ENCODE measurements at regions not wholly inside any gene's neighbourhood (a gene's known extent, or its start where the extent isn't known, plus 50 kb on each side); places are given as distances from the start of the nearest gene placed in this dataset.

DNA sequence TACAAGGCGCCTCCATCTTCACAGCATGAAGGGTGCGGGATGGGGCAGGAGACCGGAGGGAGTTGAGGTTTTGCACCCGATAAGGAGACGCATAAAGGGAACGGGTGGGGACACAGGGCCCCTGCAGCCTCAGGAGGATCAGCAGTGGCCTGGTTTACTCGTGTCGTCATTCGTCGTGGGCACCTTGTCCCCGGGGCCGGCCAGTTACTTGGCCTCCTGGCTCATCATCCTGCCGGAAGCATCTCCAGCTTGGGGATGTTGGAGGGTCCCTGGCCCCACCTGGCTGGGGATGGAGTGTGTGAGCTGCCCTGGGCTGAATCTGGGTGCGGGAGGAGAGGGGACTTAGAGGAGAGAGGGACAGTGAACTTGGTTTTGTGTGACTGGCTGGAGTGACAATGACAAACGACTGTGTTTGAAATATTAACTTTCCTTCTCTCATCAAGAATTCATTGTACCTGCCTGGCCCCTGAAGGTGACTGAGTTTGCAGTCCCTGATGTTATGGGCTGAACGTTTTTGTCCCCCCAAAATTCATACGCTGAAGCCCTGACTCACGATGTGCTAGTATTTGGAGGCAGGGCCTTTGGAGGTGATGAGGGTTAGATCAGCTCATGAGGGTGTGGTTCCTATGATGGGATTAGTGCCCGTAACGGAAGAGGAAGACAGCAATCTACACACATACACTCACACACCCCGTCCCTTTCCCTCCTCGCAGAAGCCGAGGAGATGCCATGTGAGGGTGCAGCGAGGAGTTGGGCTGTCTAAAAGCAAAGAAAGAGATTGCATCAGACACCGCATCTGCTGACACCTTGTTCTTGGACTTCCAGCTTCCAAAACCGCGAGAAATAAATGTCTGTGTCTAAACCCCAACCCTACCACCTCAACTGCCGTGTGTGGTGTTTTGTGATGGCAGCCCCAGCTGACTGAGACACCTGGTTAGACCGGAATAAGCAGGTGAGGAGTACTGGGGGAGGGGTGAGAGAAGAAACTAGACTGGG, 65.0 kb upstream of the MAP3K4 start:
- WGBS, 2 experiments (ENCODE audit: extremely low coverage in 2 of 2, insufficient read length in 1 of 2) = 93% methylated on average over 3 of the region's 29 CpGs; no CpG with 5 or more reads in 1 of the 2 experiments
- Histone ChIP-seq H3K4me3 (ENCODE audit: insufficient read depth, low read depth, low read length) (no peak overlapping the region), H2BK20ac (ENCODE audit: low read depth, low read length) (no peak overlapping the region), H3K9me1 (ENCODE audit: insufficient read depth, low read length) (no peaks in the 10 kb centered on the region), H2BK120ac (ENCODE audit: low read depth, low read length) (no peak overlapping the region), H4K8ac (ENCODE audit: low read depth in 2 of 2, low read length in 2 of 2) (no peak overlapping the region), H3K4me2 (ENCODE audit: low read depth, low read length) (no peak overlapping the region), H3K27ac (ENCODE audit: insufficient read depth, low read length) (no peak overlapping the region), H2AFZ (replicated peaks; ENCODE audit: low read length, poor library complexity) (no peak overlapping the region), H3K4me1 (ENCODE audit: control insufficient read depth, insufficient read depth, low read length) (no peaks in the 10 kb centered on the region), H3K14ac (replicated peaks; ENCODE audit: low read depth, low read length) (no peak overlapping the region), H3K4ac (ENCODE audit: low read depth, low read length) (no peak overlapping the region), H3K9ac (ENCODE audit: low read depth, low read length) (no peak overlapping the region), H3K9me3 (ENCODE audit: control insufficient read depth, insufficient read depth, low read length) (no peaks in the 10 kb centered on the region), H3K36me3 (ENCODE audit: control insufficient read depth, insufficient read depth, low read length) (no peaks in the 10 kb centered on the region), H3K18ac (ENCODE audit: low read depth, low read length) (no peak overlapping the region), H3K56ac (ENCODE audit: extremely low read depth, insufficient read depth, low read length) (no peak overlapping the region), H2AK9ac (replicated peaks; ENCODE audit: low read depth, low read length, poor library complexity) (no peak overlapping the region), H2BK5ac (ENCODE audit: low read depth, low read length, poor library complexity, severe bottlenecking) (no peak overlapping the region), H3K79me1 (ENCODE audit: low read depth in 1 of 2, low read length in 2 of 2) (no peaks in the 10 kb centered on the region), H3K27me3 (ENCODE audit: control insufficient read depth, insufficient read depth, low read length) (no peaks in the 10 kb centered on the region; the same call in 1 of the 2 replicates), H4K5ac (ENCODE audit: low read depth, low read length) (no peak overlapping the region), H2AK5ac (ENCODE audit: low read depth, low read length) (no peak overlapping the region), H3K23ac (ENCODE audit: low read depth, low read length) (no peak overlapping the region), H4K20me1 (ENCODE audit: insufficient read depth, low read length) (no peaks in the 10 kb centered on the region), H2BK15ac (ENCODE audit: low read depth, low read length) (no peak overlapping the region), H4K91ac (ENCODE audit: insufficient read depth, low read depth, low read length) (no peak overlapping the region)
- DNase-seq (no peak), ATAC-seq (ENCODE audit: low read depth) (no peak)
- TF ChIP-seq, protein P1, sequence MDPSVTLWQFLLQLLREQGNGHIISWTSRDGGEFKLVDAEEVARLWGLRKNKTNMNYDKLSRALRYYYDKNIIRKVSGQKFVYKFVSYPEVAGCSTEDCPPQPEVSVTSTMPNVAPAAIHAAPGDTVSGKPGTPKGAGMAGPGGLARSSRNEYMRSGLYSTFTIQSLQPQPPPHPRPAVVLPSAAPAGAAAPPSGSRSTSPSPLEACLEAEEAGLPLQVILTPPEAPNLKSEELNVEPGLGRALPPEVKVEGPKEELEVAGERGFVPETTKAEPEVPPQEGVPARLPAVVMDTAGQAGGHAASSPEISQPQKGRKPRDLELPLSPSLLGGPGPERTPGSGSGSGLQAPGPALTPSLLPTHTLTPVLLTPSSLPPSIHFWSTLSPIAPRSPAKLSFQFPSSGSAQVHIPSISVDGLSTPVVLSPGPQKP (IDR thresholded peaks at IDR 0.05; ENCODE audit: borderline replicate concordance, low read depth, low read length) = no peak
- ChIA-PET POLR2A (ENCODE audit: unreplicated experiment) (no interaction called here), CTCF (interaction anchor here (0.6 to 3.1 kb wide), 3 partner anchors 23 to 447 kb away, joined by 3 to 9 read pairs (median 5); no protein-coding TSS in a partner anchor)
- intact Hi-C loops (cut with micrococcal nuclease) = no loop called here
- no TSS peak for BruUV-seq (replicated peaks)
- dilution Hi-C loops (cut with HindIII; ENCODE audit: low sequenced_read_pairs, unreplicated experiment) = no loop called here
- in situ Hi-C loops (cut with MboI; ENCODE audit: low sequenced_read_pairs) = loop anchor here (10.0 kb wide), 1 partner anchor 402 kb away; no protein-coding TSS in a partner anchor
